Osteocyte (in vitro differentiated cells): ENCODE measurements at regions not wholly inside any gene's neighbourhood (a gene's known extent, or its start where the extent isn't known, plus 50 kb on each side); places are given as distances from the start of the nearest gene placed in this dataset.

Source experiments
- DNase-seq: peaks from one replicate; pipeline ENCODE4 v3.0.0; 2021; ENCODE audit warnings: mixed read lengths; ENCODE audit not compliant: unreplicated experiment; ENCODE audit errors: extremely low spot score
- H3K27ac Mint-ChIP-seq: one replicate; pipeline ENCODE4 v1.8.0; 2021; ENCODE audit warnings: mild to moderate bottlenecking, mixed read lengths; ENCODE audit not compliant: unreplicated experiment
- H3K27me3 Mint-ChIP-seq: one replicate; pipeline ENCODE4 v1.8.0; 2021; ENCODE audit warnings: mixed read lengths; ENCODE audit not compliant: unreplicated experiment
- H3K36me3 Mint-ChIP-seq: one replicate; pipeline ENCODE4 v1.8.0; 2021; ENCODE audit warnings: mixed read lengths; ENCODE audit not compliant: unreplicated experiment
- H3K4me1 Mint-ChIP-seq: one replicate; pipeline ENCODE4 v1.8.0; 2021; ENCODE audit warnings: mixed read lengths; ENCODE audit not compliant: unreplicated experiment
- H3K4me3 Mint-ChIP-seq: one replicate; pipeline ENCODE4 v1.8.0; 2021; ENCODE audit warnings: mild to moderate bottlenecking, moderate library complexity, mixed read lengths; ENCODE audit not compliant: unreplicated experiment
- H3K9me3 Mint-ChIP-seq: one replicate; pipeline ENCODE4 v1.8.0; 2021; ENCODE audit warnings: mixed read lengths; ENCODE audit not compliant: unreplicated experiment
- CTCF ChIP-seq: fragments of 200-600 bp; sonication (generic); IDR thresholded peaks from 2 replicates; pipeline ENCODE4 v1.5.0; 2021; ENCODE audit warnings: antibody characterized with exemption, mild to moderate bottlenecking, moderate library complexity

GRCh38 chr4:79207281-79207680 is 118.6 kb downstream of the NAA11 start:
- TF ChIP-seq CTCF = no peak
- H3K4me3 Mint-ChIP-seq = no peak overlapping the region

GRCh38 chr4:79206660-79207059 is 119.2 kb downstream of the NAA11 start:
- no peaks in the 10 kb centered on the region for H3K4me1 Mint-ChIP-seq
- H3K9me3 Mint-ChIP-seq = peaks cover 12% of the 10 kb centered on the region
- TF ChIP-seq CTCF = no peak
- no peaks in the 10 kb centered on the region for H3K27me3 Mint-ChIP-seq
- H3K27ac Mint-ChIP-seq = no peak overlapping the region
- no peak overlapping the region for H3K4me3 Mint-ChIP-seq
- no peak for DNase-seq
- H3K36me3 Mint-ChIP-seq = no peaks in the 10 kb centered on the region

More at GRCh38 chr4:79207281-79207680, 118.6 kb downstream of the NAA11 start:
- Mint-ChIP-seq H3K27me3 (no peaks in the 10 kb centered on the region), H3K9me3 (peaks cover 12% of the 10 kb centered on the region), H3K27ac (no peak overlapping the region), H3K36me3 (no peaks in the 10 kb centered on the region), H3K4me1 (no peaks in the 10 kb centered on the region)
- DNase-seq = no peak

GRCh38 chr4:79205121-79205520 is 120.7 kb downstream of the NAA11 start:
- no peaks in the 10 kb centered on the region for H3K36me3 Mint-ChIP-seq
- peaks cover 12% of the 10 kb centered on the region for H3K9me3 Mint-ChIP-seq
- DNase-seq = no peak
- H3K4me3 Mint-ChIP-seq = no peak overlapping the region
- no peaks in the 10 kb centered on the region for H3K27me3 Mint-ChIP-seq
- H3K4me1 Mint-ChIP-seq = no peaks in the 10 kb centered on the region
- TF ChIP-seq CTCF = no peak
- no peak overlapping the region for H3K27ac Mint-ChIP-seq

- peaks cover 10% of the 10 kb centered on the region for H3K9me3 Mint-ChIP-seq
- H3K4me3 Mint-ChIP-seq = no peak overlapping the region
- no peak for TF ChIP-seq CTCF
- no peaks in the 10 kb centered on the region for H3K4me1 Mint-ChIP-seq
- no peaks in the 10 kb centered on the region for H3K27me3 Mint-ChIP-seq
- no peaks in the 10 kb centered on the region for H3K36me3 Mint-ChIP-seq
- DNase-seq = no peak
- H3K27ac Mint-ChIP-seq = no peak overlapping the region
These were observed 123.9 kb downstream of the NAA11 start for GRCh38 chr4:79201971-79202370.

GRCh38 chr4:79199743-79200142 is 126.1 kb downstream of the NAA11 start:
- H3K9me3 Mint-ChIP-seq = peaks cover 6% of the 10 kb centered on the region
- H3K4me1 Mint-ChIP-seq = no peaks in the 10 kb centered on the region
- H3K36me3 Mint-ChIP-seq = no peaks in the 10 kb centered on the region
- H3K27ac Mint-ChIP-seq = no peak overlapping the region
- no peak for TF ChIP-seq CTCF
- H3K27me3 Mint-ChIP-seq = no peaks in the 10 kb centered on the region
- DNase-seq = no peak
- H3K4me3 Mint-ChIP-seq = no peak overlapping the region
